SK-N-SH treated with all-trans-retinoic acid at 6 μM for 48 hours (cell line): ENCODE measurements at regions not wholly inside any gene's neighbourhood (a gene's known extent, or its start where the extent isn't known, plus 50 kb on each side); places are given as distances from the start of the nearest gene placed in this dataset.

ENCODE experiments used
- ATAC-seq: fragments of 200-7000 bp; cut with Tn5 transposase; 3 replicates; pipeline ENCODE4 v1.9.1; 2020; ENCODE audit warnings: mild to moderate bottlenecking, moderate library complexity
- ARNTL ChIP-seq: fragments of 450-650 bp; formaldehyde crosslinking; IDR thresholded peaks from 2 replicates; pipeline ENCODE4 v1.5.0; 2020; ENCODE audit warnings: low read depth, mild to moderate bottlenecking, moderate library complexity, borderline replicate concordance
- BACH2 ChIP-seq: fragments of 250-450 bp; sonication (Bioruptor Pico); IDR thresholded peaks from 2 replicates; pipeline ENCODE4 v1.9.0; 2021; ENCODE audit warnings: mild to moderate bottlenecking, borderline replicate concordance
- CREB5 ChIP-seq: fragments of 250-450 bp; sonication (Bioruptor Pico); IDR thresholded peaks from 2 replicates; pipeline ENCODE4 v1.5.1; 2020; ENCODE audit warnings: low read depth, mild to moderate bottlenecking, moderate library complexity
- CSDC2 ChIP-seq: fragments of 250-450 bp; sonication (Bioruptor Pico); IDR thresholded peaks from 2 replicates; pipeline ENCODE4 v1.5.0; 2020; ENCODE audit warnings: mild to moderate bottlenecking, moderate library complexity
- CSRNP3 ChIP-seq: fragments of 250-450 bp; sonication (Bioruptor Pico); IDR thresholded peaks from 2 replicates; pipeline ENCODE4 v1.5.1; 2021; ENCODE audit warnings: mild to moderate bottlenecking, moderate library complexity
- GLIS3 ChIP-seq: fragments of 250-450 bp; sonication (Bioruptor Pico); IDR thresholded peaks from 2 replicates; pipeline ENCODE4 v1.5.0; 2020; ENCODE audit warnings: mild to moderate bottlenecking, moderate library complexity
- ISL1 ChIP-seq: fragments of 250-450 bp; sonication (Bioruptor Pico); IDR thresholded peaks from 2 replicates; pipeline ENCODE4 v2.1.2; 2022; ENCODE audit warnings: mild to moderate bottlenecking, moderate library complexity
- OSR1 ChIP-seq: fragments of 250-450 bp; sonication (Bioruptor Pico); IDR thresholded peaks from 2 replicates; pipeline ENCODE4 v1.8.0; 2022; ENCODE audit warnings: moderate library complexity, mild to moderate bottlenecking, inconsistent platforms
- PATZ1 ChIP-seq: fragments of 250-450 bp; sonication (Bioruptor Pico); IDR thresholded peaks from 2 replicates; pipeline ENCODE4 v1.8.0; 2020; ENCODE audit warnings: mild to moderate bottlenecking, moderate library complexity, borderline replicate concordance
- POU6F1 ChIP-seq: fragments of 250-450 bp; sonication (Bioruptor Pico); IDR thresholded peaks from 2 replicates; pipeline ENCODE4 v1.8.0; 2021; ENCODE audit warnings: low read depth, mild to moderate bottlenecking, moderate library complexity, borderline replicate concordance
- PPARA ChIP-seq: fragments of 250-450 bp; sonication (Bioruptor Pico); IDR thresholded peaks from 2 replicates; pipeline ENCODE4 v1.5.0; 2020; ENCODE audit warnings: mild to moderate bottlenecking, borderline replicate concordance
- RARB ChIP-seq: fragments of 250-450 bp; sonication (Bioruptor Pico); IDR thresholded peaks from 2 replicates; pipeline ENCODE4 v1.8.0; 2021; ENCODE audit warnings: mild to moderate bottlenecking, moderate library complexity
- SNAI2 ChIP-seq: fragments of 250-450 bp; sonication (Bioruptor Pico); IDR thresholded peaks from 2 replicates; pipeline ENCODE4 v1.5.0; 2020; ENCODE audit warnings: mild to moderate bottlenecking, moderate library complexity
- TCF4 ChIP-seq: fragments of 250-450 bp; sonication (Bioruptor Pico); IDR thresholded peaks from 2 replicates; pipeline ENCODE4 v1.8.0; 2021; ENCODE audit warnings: mild to moderate bottlenecking, moderate library complexity, borderline replicate concordance
- TOX ChIP-seq: fragments of 250-450 bp; sonication (Bioruptor Pico); IDR thresholded peaks from 2 replicates; pipeline ENCODE4 v1.8.0; 2021; ENCODE audit warnings: mild to moderate bottlenecking, moderate library complexity, borderline replicate concordance
- TSHZ2 ChIP-seq: fragments of 250-450 bp; sonication (Bioruptor Pico); IDR thresholded peaks from 2 replicates; pipeline ENCODE4 v1.5.0; 2020; ENCODE audit warnings: mild to moderate bottlenecking, moderate library complexity
- ZC3H10 ChIP-seq: fragments of 250-450 bp; sonication (Bioruptor Pico); IDR thresholded peaks from 2 replicates; pipeline ENCODE4 v1.5.1; 2021; ENCODE audit warnings: mild to moderate bottlenecking, moderate library complexity
- ZFP3 ChIP-seq: fragments of 250-450 bp; sonication (Bioruptor Pico); IDR thresholded peaks from 2 replicates; pipeline ENCODE4 v1.5.0; 2020; ENCODE audit warnings: mild to moderate bottlenecking, moderate library complexity
- ZFP30 ChIP-seq: fragments of 450-650 bp; formaldehyde crosslinking; IDR thresholded peaks from 2 replicates; pipeline ENCODE4 v1.5.0; 2022; ENCODE audit warnings: mild to moderate bottlenecking, moderate library complexity
- ZNF565 ChIP-seq: fragments of 450-650 bp; formaldehyde crosslinking; conservative IDR thresholded peaks from 2 replicates; pipeline ENCODE4 v1.5.0; 2020; ENCODE audit warnings: low read depth, mild to moderate bottlenecking, moderate library complexity
- ZNF70 ChIP-seq: fragments of 450-650 bp; formaldehyde crosslinking; IDR thresholded peaks from 2 replicates; pipeline ENCODE4 v1.5.0; 2020; ENCODE audit warnings: mild to moderate bottlenecking, moderate library complexity
- ZNF8 ChIP-seq: fragments of 450-650 bp; formaldehyde crosslinking; IDR thresholded peaks from 2 replicates; pipeline ENCODE4 v1.5.0; 2020; ENCODE audit warnings: mild to moderate bottlenecking, moderate library complexity

- TF ChIP-seq ARNTL (CRISPR knock-in tag) = no peak
- no peak for TF ChIP-seq ISL1 (CRISPR knock-in tag)
- TF ChIP-seq PPARA (CRISPR knock-in tag) = no peak
- TF ChIP-seq OSR1 (CRISPR knock-in tag) = no peak
- TF ChIP-seq PATZ1 (CRISPR knock-in tag) = no peak
- ATAC-seq = no peak
Observed at GRCh38 chr7:54856856-54857255, 97.8 kb upstream of the SEC61G start.

GRCh38 chr7:54857294-54857693 is 98.3 kb upstream of the SEC61G start:
- ATAC-seq = no peak
- no peak for TF ChIP-seq ZNF565
- TF ChIP-seq ZNF8 (CRISPR knock-in tag) = no peak
- no peak for TF ChIP-seq ZNF70 (CRISPR knock-in tag)
- no peak for TF ChIP-seq PPARA (CRISPR knock-in tag)
- no peak for TF ChIP-seq ZFP30 (CRISPR knock-in tag)
- no peak for TF ChIP-seq ZC3H10 (CRISPR knock-in tag)
- no peak for TF ChIP-seq ISL1 (CRISPR knock-in tag)
- TF ChIP-seq, all 23 proteins: peak for 0

- TF ChIP-seq PPARA (CRISPR knock-in tag) (no peak), ZFP3 (CRISPR knock-in tag) (no peak), ZNF565 (no peak), CSRNP3 (CRISPR knock-in tag) (no peak), RARB (no peak), CSDC2 (CRISPR knock-in tag) (no peak), ISL1 (CRISPR knock-in tag) (no peak), OSR1 (CRISPR knock-in tag) (no peak), TOX (CRISPR knock-in tag) (no peak), BACH2 (CRISPR knock-in tag) (no peak), TSHZ2 (CRISPR knock-in tag) (no peak), GLIS3 (no peak), ZFP30 (CRISPR knock-in tag) (no peak), POU6F1 (no peak), PATZ1 (CRISPR knock-in tag) (no peak), CREB5 (no peak), ZC3H10 (CRISPR knock-in tag) (no peak), SNAI2 (CRISPR knock-in tag) (no peak), TCF4 (CRISPR knock-in tag) (no peak)
- TF ChIP-seq, all 23 proteins: peak for 0
- ATAC-seq = peak; percentile 33; the same call in 2 of the 3 replicates
Observed at GRCh38 chr7:54858008-54858692, 99.1 kb upstream of the SEC61G start.
